Thoracic aorta (tissue), 2 donors: ENCODE measurements at regions not wholly inside any gene's neighbourhood (a gene's known extent, or its start where the extent isn't known, plus 50 kb on each side); places are given as distances from the start of the nearest gene placed in this dataset.

Experiments used
- ATAC-seq: fragments of 150-250 bp; one replicate; pipeline ENCODE4 v1.8.0; 2017; ENCODE audit warnings: low read depth; ENCODE audit not compliant: insufficient number of reproducible peaks, low FRiP score
- DNase-seq: peaks from one replicate; pipeline ENCODE4 v3.0.0-alpha.2; 2020; ENCODE audit warnings: low spot score
- H3K27ac ChIP-seq, 2 donors: fragments of 200-600 bp; sonication (generic); 1 replicate in 1 of 2; 2 replicates in 1 of 2; pipeline ENCODE4 v1.5.1; 2016; ENCODE audit warnings: mild to moderate bottlenecking in 2 of 2, moderate library complexity in 2 of 2
- H3K27me3 ChIP-seq: fragments of 200-600 bp; sonication (generic); replicated peaks from 2 replicates; pipeline ENCODE4 v1.6.0; 2016; ENCODE audit warnings: mild to moderate bottlenecking; ENCODE audit not compliant: insufficient read depth
- H3K36me3 ChIP-seq: fragments of 200-600 bp; sonication (generic); one replicate; pipeline ENCODE4 v1.5.1; 2016
- H3K4me1 ChIP-seq, 2 donors: fragments of 200-600 bp; sonication (generic); 1 replicate in 1 of 2; 2 replicates in 1 of 2; pipeline versions ENCODE4 v1.5.1 to v1.6.0; 2016; ENCODE audit warnings: low read depth in 2 of 2, mild to moderate bottlenecking in 1 of 2; ENCODE audit not compliant: control insufficient read depth in 1 of 2
- H3K4me3 ChIP-seq: fragments of 200-600 bp; sonication (generic); 2 replicates; pipeline ENCODE4 v1.5.1; 2016; ENCODE audit warnings: mild to moderate bottlenecking
- H3K9me3 ChIP-seq: fragments of 200-600 bp; sonication (generic); 2 replicates; pipeline ENCODE4 v1.5.1; 2016
- CTCF ChIP-seq: fragments of 200-600 bp; sonication (generic); IDR thresholded peaks from one replicate; pipeline ENCODE4 v1.5.1; 2019; ENCODE audit warnings: antibody characterized with exemption

- TF ChIP-seq CTCF = no peak
Measured at GRCh38 chr5:91433861-91434260, 50.7 kb upstream of the ARRDC3 start.

More at GRCh38 chr5:91433861-91434260, 50.7 kb upstream of the ARRDC3 start:
- H3K4me1 ChIP-seq = no peaks in the 10 kb centered on the region
- DNase-seq (no peak), ATAC-seq (no peak)
- no peak overlapping the region for H3K27ac ChIP-seq
- H3K4me3 ChIP-seq = no peak overlapping the region
- no peaks in the 10 kb centered on the region for H3K27me3 ChIP-seq
- H3K36me3 ChIP-seq = no peaks in the 10 kb centered on the region
- H3K9me3 ChIP-seq = no peaks in the 10 kb centered on the region
